GM12875 (cell line): ENCODE measurements at regions not wholly inside any gene's neighbourhood (a gene's known extent, or its start where the extent isn't known, plus 50 kb on each side); places are given as distances from the start of the nearest gene placed in this dataset.

Experiments
- H3K4me3 ChIP-seq: one replicate; pipeline ENCODE4 v1.5.1; 2011; ENCODE audit warnings: low read depth, low read length, control low read depth
- CTCF ChIP-seq: IDR thresholded peaks from 2 replicates; pipeline ENCODE4 v1.5.1; 2011; ENCODE audit warnings: low read depth, mild to moderate bottlenecking, control low read depth, inconsistent platforms, low read length, moderate library complexity, borderline replicate concordance; ENCODE audit not compliant: insufficient read depth

- TF ChIP-seq CTCF = no peak
- no peak overlapping the region for H3K4me3 ChIP-seq
Measured at GRCh38 chr19:31164791-31165251, 184.4 kb downstream of the TSHZ3 start.

- no peak overlapping the region for H3K4me3 ChIP-seq
Measured at GRCh38 chr19:31160336-31160926, 188.8 kb downstream of the TSHZ3 start.

GRCh38 chr19:31154021-31154420, 195.2 kb downstream of the TSHZ3 start:
- no peak for TF ChIP-seq CTCF
- H3K4me3 ChIP-seq = no peak overlapping the region

More at GRCh38 chr19:31160336-31160926, 188.8 kb downstream of the TSHZ3 start:
- TF ChIP-seq CTCF = no peak

- no peak overlapping the region for H3K4me3 ChIP-seq
- no peak for TF ChIP-seq CTCF
Measured at GRCh38 chr19:31152906-31153305, 196.3 kb downstream of the TSHZ3 start.

GRCh38 chr19:31149441-31149941, 199.7 kb downstream of the TSHZ3 start:
- H3K4me3 ChIP-seq = no peak overlapping the region
- TF ChIP-seq CTCF = no peak

GRCh38 chr19:31148671-31149070, 200.6 kb downstream of the TSHZ3 start:
- H3K4me3 ChIP-seq = no peak overlapping the region
- no peak for TF ChIP-seq CTCF

- no peak for TF ChIP-seq CTCF
- H3K4me3 ChIP-seq = no peak overlapping the region
Measured at GRCh38 chr19:31147234-31147633, 202.0 kb downstream of the TSHZ3 start.
